ENCODE measurements at regions not wholly inside any gene's neighbourhood (a gene's known extent, or its start where the extent isn't known, plus 50 kb on each side); places are given as distances from the start of the nearest gene placed in this dataset.

- no peak for TF ChIP-seq CTCF (conservative IDR thresholded peaks at IDR 0.05; ENCODE audit: low read depth in 2 of 2)
- no peak for TF ChIP-seq POLR2AphosphoS5 (IDR thresholded peaks at IDR 0.05; ENCODE audit: low read depth)
- TF ChIP-seq CREB1 (CRISPR knock-in tag; IDR thresholded peaks at IDR 0.05; ENCODE audit: low read depth) = no peak
- TF ChIP-seq EZH2 (IDR thresholded peaks at IDR 0.05; ENCODE audit: low read depth, unreplicated experiment) = no peak
- TF ChIP-seq JUNB (IDR thresholded peaks at IDR 0.05; ENCODE audit: unreplicated experiment) = no peak
- no peak for TF ChIP-seq EZH2phosphoT487 (IDR thresholded peaks at IDR 0.05; ENCODE audit: unreplicated experiment)
- TF ChIP-seq REST (IDR thresholded peaks at IDR 0.05; ENCODE audit: unreplicated experiment) = no peak
- no peak for TF ChIP-seq ZNF114 (CRISPR knock-in tag; IDR thresholded peaks at IDR 0.05)
- no peak for TF ChIP-seq STAT1 (IDR thresholded peaks at IDR 0.05; ENCODE audit: unreplicated experiment)
Observed at GRCh38 chr12:125431516-125431915, 366.3 kb downstream of the AACS start.
